ENCODE measurements at regions not wholly inside any gene's neighbourhood (a gene's known extent, or its start where the extent isn't known, plus 50 kb on each side); places are given as distances from the start of the nearest gene placed in this dataset.
A peak's percentile ranks its signal among the peaks of the same experiment; 100 is the strongest.

GRCh38 chr1:94301186-94301585 is 63.8 kb upstream of the ARHGAP29 start:
- peak overlapping the region; percentile 94 for H3K27ac ChIP-seq (ENCODE audit: low read depth, low read length)
- H3K79me2 ChIP-seq (ENCODE audit: insufficient read depth, low read length): no peaks in the 10 kb centered on the region
- H3K27me3 ChIP-seq (ENCODE audit: insufficient read depth, low read length): no peaks in the 10 kb centered on the region
- peaks cover 46 to 99% of the 10 kb centered on the region in 2 experiments for H3K4me1 ChIP-seq (ENCODE audit: control insufficient read depth in 1 of 2, insufficient read depth in 2 of 2, low read length in 2 of 2)
- RAD21 ChIA-PET (ENCODE audit: low non-redundant PET in 1 of 2, low total read pairs in 2 of 2, uncharacterized antibody in 2 of 2, unreplicated experiment in 2 of 2): no interaction called here
- no peak overlapping the region for H2AFZ ChIP-seq (ENCODE audit: low read depth, low read length, poor library complexity, severe bottlenecking)
- H3K36me3 ChIP-seq (ENCODE audit: control insufficient read depth in 1 of 2, insufficient read depth in 2 of 2, low read length in 2 of 2): no peaks in the 10 kb centered on the region
- H3K4me3 ChIP-seq (replicated peaks in 1 of 2; ENCODE audit: low read depth in 1 of 2, low read length in 2 of 2): peak overlapping the region in 1 of 2 experiments; percentile 21; a peak in 2 of 4 replicates
- no peaks in the 10 kb centered on the region for H3K9me2 ChIP-seq (ENCODE audit: insufficient read depth)
- no peak for DNase-seq (ENCODE audit: low read depth, low spot score)
- peak; percentile 16 for ATAC-seq
- POLR2A ChIA-PET: interaction anchor here (1.7 to 6.7 kb wide), 10 partner anchors 10 to 233 kb away, joined by 5 to 42 read pairs (median 24); partner anchors contain the start of gene ARHGAP29
- CTCF ChIA-PET: interaction anchor here (0.9 to 1.5 kb wide), 2 partner anchors 35 to 239 kb away, joined by 3 to 7 read pairs; no protein-coding TSS in a partner anchor
- BruUV-seq (replicated peaks): no TSS peak
- no peaks in the 10 kb centered on the region for H3K9me3 ChIP-seq (ENCODE audit: control insufficient read depth in 1 of 2, insufficient read depth in 1 of 2, low read depth in 1 of 2, low read length in 2 of 2)
- H3K9ac ChIP-seq (ENCODE audit: low read length): peak overlapping the region; percentile 64
- H4K20me1 ChIP-seq (ENCODE audit: insufficient read depth): no peaks in the 10 kb centered on the region
- intact Hi-C loops (cut with micrococcal nuclease): loop anchor here (2.0 kb wide), 1 partner anchor 54 kb away; no protein-coding TSS in a partner anchor
- peak overlapping the region; percentile 66 for H3K4me2 ChIP-seq (ENCODE audit: low read length)
- TF ChIP-seq RAD21 (IDR thresholded peaks at IDR 0.05; ENCODE audit: low read depth) (no peak), ZFX (IDR thresholded peaks at IDR 0.05) (no peak), POLR2AphosphoS5 (IDR thresholded peaks at IDR 0.05; ENCODE audit: low read depth, low read length) (no peak; the same call in 1 of the 2 replicates), EZH2phosphoT487 (IDR thresholded peaks at IDR 0.05; ENCODE audit: borderline replicate concordance) (no peak), ATF3 (IDR thresholded peaks at IDR 0.05) (no peak), ZNF274 (IDR thresholded peaks at IDR 0.05; ENCODE audit: low read depth, low read length) (no peak), YY1 (IDR thresholded peaks at IDR 0.05; ENCODE audit: extremely low read depth, insufficient replicate concordance, low read depth, low read length) (no peak), SIN3A (IDR thresholded peaks at IDR 0.05; ENCODE audit: low read depth) (no peak), CEBPB (IDR thresholded peaks at IDR 0.05; ENCODE audit: low read depth) (no peak), REST (IDR thresholded peaks at IDR 0.05; ENCODE audit: low read depth) (no peak), CTCF (IDR thresholded peaks at IDR 0.05 in 2 of 3, conservative IDR thresholded peaks at IDR 0.05 in 1 of 3; ENCODE audit: borderline replicate concordance in 1 of 3, insufficient read depth in 1 of 3, low read depth in 2 of 3, low read length in 2 of 3) (no peak), CBX3 (IDR thresholded peaks at IDR 0.05; ENCODE audit: low read depth) (0 out of 2 replicates have a peak, but pooled peaks have one; percentile 16), EZH2 (IDR thresholded peaks at IDR 0.05) (no peak), EGR1 (IDR thresholded peaks at IDR 0.05; ENCODE audit: low read depth) (no peak), SP1 (IDR thresholded peaks at IDR 0.05; ENCODE audit: low read depth) (peak; percentile 54), POLR2A (IDR thresholded peaks at IDR 0.05; ENCODE audit: borderline replicate concordance, extremely low read depth, insufficient read depth, insufficient read length) (no peak), ZBTB33 (IDR thresholded peaks at IDR 0.05; ENCODE audit: extremely low read depth, insufficient replicate concordance, low read length) (no peak), MAX (IDR thresholded peaks at IDR 0.05) (peak; percentile 72; the same call in 1 of the 2 replicates), ELF1 (IDR thresholded peaks at IDR 0.05; ENCODE audit: borderline replicate concordance, low read depth) (no peak), JUND (IDR thresholded peaks at IDR 0.05) (peak; percentile 48), TCF7L2 (IDR thresholded peaks at IDR 0.05; ENCODE audit: borderline replicate concordance, extremely low read depth, insufficient read depth, insufficient read length) (peak; percentile 29)

All from HCT116 (cell line).